ENCODE measurements at regions not wholly inside any gene's neighbourhood (a gene's known extent, or its start where the extent isn't known, plus 50 kb on each side); places are given as distances from the start of the nearest gene placed in this dataset.

GRCh38 chr18:41268271-41268670, 686.8 kb upstream of the PIK3C3 start:
- no peak overlapping the region for H3K9ac ChIP-seq (ENCODE audit: low read length)
- H4K20me1 ChIP-seq (ENCODE audit: low read depth, low read length), result no peaks in the 10 kb centered on the region
- H3K9me2 ChIP-seq (replicated peaks; ENCODE audit: insufficient read depth, low read length), result no peaks in the 10 kb centered on the region
- TF ChIP-seq EZH2phosphoT487 (conservative IDR thresholded peaks at IDR 0.05; ENCODE audit: low read length), result no peak
- TF ChIP-seq CTCF (IDR thresholded peaks at IDR 0.05; ENCODE audit: insufficient read depth, low read length, poor library complexity, severe bottlenecking), result no peak
- no peak overlapping the region for H3K27ac ChIP-seq (ENCODE audit: low read depth, low read length)
- no peaks in the 10 kb centered on the region for H3K36me3 ChIP-seq (ENCODE audit: low read length)
- no peak overlapping the region for H3K4me2 ChIP-seq (ENCODE audit: low read depth, low read length, poor library complexity, severe bottlenecking)
- no peaks in the 10 kb centered on the region for H3K79me2 ChIP-seq (ENCODE audit: insufficient read depth, low read length)
- no peaks in the 10 kb centered on the region for H3K27me3 ChIP-seq (ENCODE audit: low read length)
- H3F3A ChIP-seq (ENCODE audit: insufficient read depth), result no peaks in the 10 kb centered on the region
- no peak overlapping the region for H3K4me3 ChIP-seq (ENCODE audit: insufficient read depth, low read length, poor library complexity, severe bottlenecking)
- no peaks in the 10 kb centered on the region for H3K9me3 ChIP-seq (ENCODE audit: insufficient read depth, low read length)
- H2AFZ ChIP-seq (ENCODE audit: low read depth, low read length, severe bottlenecking), result no peak overlapping the region

GRCh38 chr18:41266616-41267015, 688.4 kb upstream of the PIK3C3 start:
- no peak overlapping the region for H3K4me3 ChIP-seq (ENCODE audit: insufficient read depth, low read length, poor library complexity, severe bottlenecking)
- TF ChIP-seq CTCF (IDR thresholded peaks at IDR 0.05; ENCODE audit: insufficient read depth, low read length, poor library complexity, severe bottlenecking) (no peak), EZH2phosphoT487 (conservative IDR thresholded peaks at IDR 0.05; ENCODE audit: low read length) (no peak)
- no peaks in the 10 kb centered on the region for H4K20me1 ChIP-seq (ENCODE audit: low read depth, low read length)
- no peaks in the 10 kb centered on the region for H3K36me3 ChIP-seq (ENCODE audit: low read length)
- no peaks in the 10 kb centered on the region for H3K9me2 ChIP-seq (replicated peaks; ENCODE audit: insufficient read depth, low read length)
- H3K4me2 ChIP-seq (ENCODE audit: low read depth, low read length, poor library complexity, severe bottlenecking), result no peak overlapping the region
- H3K9me3 ChIP-seq (ENCODE audit: insufficient read depth, low read length), result no peaks in the 10 kb centered on the region
- no peak overlapping the region for H3K9ac ChIP-seq (ENCODE audit: low read length)
- H3K79me2 ChIP-seq (ENCODE audit: insufficient read depth, low read length), result no peaks in the 10 kb centered on the region
- H3F3A ChIP-seq (ENCODE audit: insufficient read depth), result no peaks in the 10 kb centered on the region
- H2AFZ ChIP-seq (ENCODE audit: low read depth, low read length, severe bottlenecking), result no peak overlapping the region
- H3K27me3 ChIP-seq (ENCODE audit: low read length), result no peaks in the 10 kb centered on the region
- no peak overlapping the region for H3K27ac ChIP-seq (ENCODE audit: low read depth, low read length)

- Histone ChIP-seq H3K4me2 (ENCODE audit: low read depth, low read length, poor library complexity, severe bottlenecking) (no peak overlapping the region), H2AFZ (ENCODE audit: low read depth, low read length, severe bottlenecking) (no peak overlapping the region), H3F3A (ENCODE audit: insufficient read depth) (no peaks in the 10 kb centered on the region), H3K27me3 (ENCODE audit: low read length) (no peaks in the 10 kb centered on the region), H3K4me3 (ENCODE audit: insufficient read depth, low read length, poor library complexity, severe bottlenecking) (no peak overlapping the region), H3K9ac (ENCODE audit: low read length) (no peak overlapping the region), H3K9me2 (replicated peaks; ENCODE audit: insufficient read depth, low read length) (no peaks in the 10 kb centered on the region), H4K20me1 (ENCODE audit: low read depth, low read length) (no peaks in the 10 kb centered on the region), H3K27ac (ENCODE audit: low read depth, low read length) (no peak overlapping the region), H3K9me3 (ENCODE audit: insufficient read depth, low read length) (no peaks in the 10 kb centered on the region), H3K36me3 (ENCODE audit: low read length) (no peaks in the 10 kb centered on the region), H3K79me2 (ENCODE audit: insufficient read depth, low read length) (no peaks in the 10 kb centered on the region)
- TF ChIP-seq EZH2phosphoT487 (conservative IDR thresholded peaks at IDR 0.05; ENCODE audit: low read length), result no peak
- TF ChIP-seq CTCF (IDR thresholded peaks at IDR 0.05; ENCODE audit: insufficient read depth, low read length, poor library complexity, severe bottlenecking), result no peak
Observed at GRCh38 chr18:41266204-41266603, 688.8 kb upstream of the PIK3C3 start.

All from SU-DHL-6 (cell line).